Upper lobe of right lung (tissue), 1 donor: ENCODE measurements at regions not wholly inside any gene's neighbourhood (a gene's known extent, or its start where the extent isn't known, plus 50 kb on each side); places are given as distances from the start of the nearest gene placed in this dataset.

Experiments
- ATAC-seq: fragments of 200-7000 bp; cut with Tn5 transposase; one replicate; pipeline ENCODE4 v1.9.1; 2020; ENCODE audit warnings: mild to moderate bottlenecking, moderate library complexity
- DNase-seq: peaks from one replicate; pipeline ENCODE4 v3.0.0-alpha.2; 2020
- H3K27ac ChIP-seq: fragments of 200-600 bp; one replicate; pipeline ENCODE4 v1.8.0; 2022
- H3K27me3 ChIP-seq: fragments of 200-600 bp; one replicate; pipeline ENCODE4 v1.8.0; 2022; ENCODE audit warnings: mild to moderate bottlenecking
- H3K36me3 ChIP-seq: fragments of 200-600 bp; one replicate; pipeline ENCODE4 v1.8.0; 2022
- H3K4me1 ChIP-seq: fragments of 200-600 bp; one replicate; pipeline ENCODE4 v1.8.0; 2022
- H3K4me3 ChIP-seq: fragments of 200-600 bp; one replicate; pipeline ENCODE4 v1.8.0; 2022; ENCODE audit warnings: mild to moderate bottlenecking
- H3K9me3 ChIP-seq: fragments of 200-600 bp; one replicate; pipeline ENCODE4 v1.8.0; 2022
- intact Hi-C: fragments of 100-400 bp; cut with DNase I; formaldehyde crosslinking; loops from one replicate; pipeline ENCODE4 v1.11.0; 2022
- TF ChIP-seq, protein P1 (sequence below): fragments of 200-600 bp; IDR thresholded peaks from one replicate; pipeline ENCODE4 v1.8.0; 2022; ENCODE audit warnings: antibody characterized with exemption
- donor health status: DM: no; HTN: yes; CAD: no; lungs with severe emphysema.

- no peaks in the 10 kb centered on the region for H3K36me3 ChIP-seq
- no peaks in the 10 kb centered on the region for H3K4me1 ChIP-seq
- H3K4me3 ChIP-seq, result no peak overlapping the region
- H3K9me3 ChIP-seq, result no peaks in the 10 kb centered on the region
- ATAC-seq (no peak), DNase-seq (no peak)
- intact Hi-C loops, result no loop called here
- H3K27ac ChIP-seq, result no peak overlapping the region
- TF ChIP-seq, protein P1, sequence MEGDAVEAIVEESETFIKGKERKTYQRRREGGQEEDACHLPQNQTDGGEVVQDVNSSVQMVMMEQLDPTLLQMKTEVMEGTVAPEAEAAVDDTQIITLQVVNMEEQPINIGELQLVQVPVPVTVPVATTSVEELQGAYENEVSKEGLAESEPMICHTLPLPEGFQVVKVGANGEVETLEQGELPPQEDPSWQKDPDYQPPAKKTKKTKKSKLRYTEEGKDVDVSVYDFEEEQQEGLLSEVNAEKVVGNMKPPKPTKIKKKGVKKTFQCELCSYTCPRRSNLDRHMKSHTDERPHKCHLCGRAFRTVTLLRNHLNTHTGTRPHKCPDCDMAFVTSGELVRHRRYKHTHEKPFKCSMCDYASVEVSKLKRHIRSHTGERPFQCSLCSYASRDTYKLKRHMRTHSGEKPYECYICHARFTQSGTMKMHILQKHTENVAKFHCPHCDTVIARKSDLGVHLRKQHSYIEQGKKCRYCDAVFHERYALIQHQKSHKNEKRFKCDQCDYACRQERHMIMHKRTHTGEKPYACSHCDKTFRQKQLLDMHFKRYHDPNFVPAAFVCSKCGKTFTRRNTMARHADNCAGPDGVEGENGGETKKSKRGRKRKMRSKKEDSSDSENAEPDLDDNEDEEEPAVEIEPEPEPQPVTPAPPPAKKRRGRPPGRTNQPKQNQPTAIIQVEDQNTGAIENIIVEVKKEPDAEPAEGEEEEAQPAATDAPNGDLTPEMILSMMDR, result no peak
- no peaks in the 10 kb centered on the region for H3K27me3 ChIP-seq
These were observed 154.2 kb upstream of the LRIG1 start for GRCh38 chr3:66655044-66655443.

DNA sequence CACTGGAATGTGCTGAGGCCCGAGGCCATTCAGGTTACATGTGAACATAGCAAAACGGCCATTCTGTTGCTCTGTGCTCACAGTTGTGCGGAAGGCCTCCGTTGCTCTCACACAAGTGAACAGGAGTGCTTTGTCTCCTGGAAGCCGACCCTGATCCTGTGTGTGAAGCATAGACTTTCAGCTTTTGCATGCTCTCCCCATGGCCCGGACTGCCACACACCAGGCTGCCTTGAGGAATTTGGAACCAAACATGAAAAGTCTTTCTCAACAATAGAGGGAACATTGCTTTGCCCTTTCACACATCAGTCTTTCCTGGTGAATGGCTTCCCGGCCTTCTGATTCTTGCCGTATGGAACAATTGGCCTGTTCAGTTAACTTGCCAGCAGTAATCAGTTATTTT, 154.8 kb upstream of the LRIG1 start:
- TF ChIP-seq, protein P1, result no peak
- Histone ChIP-seq H3K4me3 (no peak overlapping the region), H3K27ac (no peak overlapping the region), H3K4me1 (no peaks in the 10 kb centered on the region), H3K27me3 (no peaks in the 10 kb centered on the region), H3K36me3 (no peaks in the 10 kb centered on the region), H3K9me3 (no peaks in the 10 kb centered on the region)
- ATAC-seq (peak; percentile 23), DNase-seq (no peak)
- intact Hi-C loops, result no loop called here

DNA sequence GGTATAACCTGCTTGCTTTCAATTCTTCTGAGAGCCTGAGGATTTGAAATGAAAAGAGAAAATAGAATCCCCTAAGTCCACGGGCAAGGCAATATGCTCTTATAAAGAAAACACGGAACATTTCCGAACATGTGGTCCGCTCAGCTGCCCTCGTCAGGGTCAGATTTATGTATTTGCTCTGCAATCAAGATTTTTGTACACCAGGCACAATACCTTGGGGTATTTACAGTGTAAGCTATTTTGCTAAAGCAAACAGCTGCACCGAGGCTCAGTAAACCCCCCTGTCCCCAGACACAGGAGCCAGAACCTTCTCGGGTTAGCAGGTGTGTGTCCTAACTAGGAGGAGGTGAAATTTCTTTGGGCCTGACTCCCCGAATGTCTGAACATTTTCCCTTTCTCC, 155.8 kb upstream of the LRIG1 start:
- intact Hi-C loops, result no loop called here
- no peak for DNase-seq
- H3K36me3 ChIP-seq, result no peaks in the 10 kb centered on the region
- TF ChIP-seq, protein P1, result no peak
- H3K4me3 ChIP-seq, result no peak overlapping the region
- no peak for ATAC-seq
- no peaks in the 10 kb centered on the region for H3K9me3 ChIP-seq
- H3K27ac ChIP-seq, result no peak overlapping the region
- H3K27me3 ChIP-seq, result no peaks in the 10 kb centered on the region
- H3K4me1 ChIP-seq, result no peaks in the 10 kb centered on the region

DNA sequence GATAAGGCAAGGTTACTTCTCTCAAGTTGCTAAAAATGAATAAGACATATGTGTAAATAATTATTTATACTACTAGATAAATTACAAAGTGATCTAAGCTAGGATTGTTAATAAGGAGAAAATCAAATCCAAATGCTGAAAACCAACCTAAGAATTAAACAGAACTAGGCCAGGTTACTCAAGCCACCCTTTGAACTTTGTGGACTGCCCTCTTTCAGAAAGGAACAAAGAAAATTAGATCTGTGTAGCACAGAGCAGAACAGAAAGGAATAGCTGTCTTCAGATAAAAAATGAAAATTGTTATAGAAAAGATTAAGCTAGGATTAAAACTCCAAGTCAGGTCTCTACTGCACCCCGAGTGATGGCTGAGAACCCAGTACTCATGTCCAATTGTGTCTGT, 158.2 kb upstream of the LRIG1 start:
- Histone ChIP-seq H3K36me3 (no peaks in the 10 kb centered on the region), H3K4me1 (no peaks in the 10 kb centered on the region), H3K27me3 (no peaks in the 10 kb centered on the region), H3K27ac (no peak overlapping the region), H3K9me3 (no peaks in the 10 kb centered on the region), H3K4me3 (no peak overlapping the region)
- ATAC-seq (no peak), DNase-seq (no peak)
- TF ChIP-seq, protein P1, result no peak
- intact Hi-C loops, result no loop called here

- DNase-seq, result no peak
- H3K27me3 ChIP-seq, result no peaks in the 10 kb centered on the region
- H3K36me3 ChIP-seq, result no peaks in the 10 kb centered on the region
- no peak overlapping the region for H3K27ac ChIP-seq
- TF ChIP-seq, protein P1, result no peak
- no peak for ATAC-seq
- H3K4me3 ChIP-seq, result no peak overlapping the region
- intact Hi-C loops, result no loop called here
- no peaks in the 10 kb centered on the region for H3K4me1 ChIP-seq
- no peaks in the 10 kb centered on the region for H3K9me3 ChIP-seq
These were observed 160.8 kb upstream of the LRIG1 start for GRCh38 chr3:66661628-66662027.

DNA sequence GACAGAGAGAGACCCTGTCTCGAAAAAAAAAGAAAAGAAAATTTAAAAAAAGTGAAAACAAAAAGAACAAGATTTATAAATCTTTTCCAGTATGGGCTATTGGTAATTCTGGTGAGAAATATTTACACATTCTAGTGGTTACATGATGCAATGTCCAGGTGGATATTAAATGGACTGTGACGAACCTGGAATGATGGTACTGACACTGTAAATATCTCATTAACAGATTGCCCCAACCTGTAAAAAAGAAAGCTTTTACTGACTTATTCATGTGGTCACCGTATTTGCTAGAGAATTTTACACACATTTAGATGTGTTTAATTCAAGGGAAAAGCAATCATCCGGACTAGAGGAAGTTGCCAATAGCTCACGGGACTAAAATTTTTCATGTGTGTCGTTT, 162.1 kb upstream of the LRIG1 start:
- Histone ChIP-seq H3K36me3 (no peaks in the 10 kb centered on the region), H3K27ac (no peak overlapping the region), H3K27me3 (no peaks in the 10 kb centered on the region), H3K4me3 (no peak overlapping the region), H3K9me3 (no peaks in the 10 kb centered on the region), H3K4me1 (no peaks in the 10 kb centered on the region)
- DNase-seq (no peak), ATAC-seq (no peak)
- intact Hi-C loops, result no loop called here
- TF ChIP-seq, protein P1, result no peak
